ENCODE measurements at regions not wholly inside any gene's neighbourhood (a gene's known extent, or its start where the extent isn't known, plus 50 kb on each side); places are given as distances from the start of the nearest gene placed in this dataset.

DNA sequence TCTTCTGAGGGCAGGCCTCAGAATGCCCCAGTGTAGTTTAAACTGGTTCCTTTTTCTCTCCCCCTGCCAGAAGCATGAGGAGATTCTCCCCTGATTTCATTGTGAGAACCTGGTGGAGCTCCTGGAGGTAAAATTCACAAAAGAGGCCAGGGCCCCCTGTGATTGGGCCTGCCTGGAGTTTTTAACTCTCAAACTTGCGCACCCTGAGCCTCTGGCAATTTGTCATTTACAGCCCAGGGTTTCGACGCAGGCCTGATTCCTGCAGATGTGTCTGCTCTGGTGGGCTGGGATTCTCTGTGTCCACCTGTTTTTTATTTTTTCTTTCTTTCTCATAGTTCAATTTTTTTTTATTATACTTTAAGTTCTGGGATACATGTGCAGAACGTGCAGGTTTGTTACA lies 157.9 kb downstream of the ASB1 start:
- no peak for DNase-seq

DNA sequence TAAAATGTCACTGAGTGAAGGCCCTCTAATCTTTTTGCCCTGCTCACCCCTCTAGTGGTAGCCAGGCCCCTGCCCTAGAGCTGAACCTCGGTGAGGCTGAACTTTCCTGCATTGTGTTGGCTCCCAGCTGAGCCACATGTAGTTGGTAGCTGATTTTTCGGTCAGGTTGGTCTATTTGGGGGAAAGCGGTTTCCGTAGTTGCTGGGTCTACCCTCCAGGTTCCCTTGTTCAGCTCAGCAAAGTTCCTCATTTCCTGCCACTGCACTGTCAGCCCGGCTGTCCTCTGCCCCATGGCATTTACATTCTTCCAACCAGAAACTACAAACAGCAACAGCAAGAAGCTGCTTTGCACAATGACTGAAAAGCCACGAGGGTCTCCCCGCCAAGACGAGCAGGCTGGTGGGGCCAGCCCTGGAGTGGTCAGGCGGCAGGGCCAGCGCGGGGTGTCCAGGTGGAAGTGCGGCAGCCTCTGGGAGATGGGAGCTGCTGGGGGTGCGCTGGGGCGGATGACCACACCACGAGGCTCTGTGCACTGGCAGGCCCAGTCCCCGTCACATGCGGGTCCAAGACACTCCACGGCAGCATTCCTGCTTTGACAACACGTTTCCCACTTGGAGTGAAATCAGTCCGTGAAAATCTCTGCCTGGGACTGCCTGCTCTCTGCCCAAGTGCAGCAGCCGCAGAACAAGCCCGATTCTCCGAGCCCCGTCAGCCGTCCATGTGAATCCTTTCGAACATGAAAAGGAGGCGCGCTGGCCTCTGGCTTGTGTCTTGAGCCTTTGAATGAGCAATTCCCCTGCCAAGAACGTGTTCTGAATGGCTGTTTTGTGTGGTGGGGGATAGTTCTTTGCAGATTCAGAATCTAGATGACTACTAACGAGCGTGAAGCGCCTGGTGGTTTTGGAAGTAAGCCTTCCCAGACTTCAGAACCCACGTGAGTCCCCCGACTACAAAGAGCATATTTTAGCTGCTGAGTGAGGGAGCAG lies 159.4 kb downstream of the ASB1 start:
- DNase-seq = no peak

DNA sequence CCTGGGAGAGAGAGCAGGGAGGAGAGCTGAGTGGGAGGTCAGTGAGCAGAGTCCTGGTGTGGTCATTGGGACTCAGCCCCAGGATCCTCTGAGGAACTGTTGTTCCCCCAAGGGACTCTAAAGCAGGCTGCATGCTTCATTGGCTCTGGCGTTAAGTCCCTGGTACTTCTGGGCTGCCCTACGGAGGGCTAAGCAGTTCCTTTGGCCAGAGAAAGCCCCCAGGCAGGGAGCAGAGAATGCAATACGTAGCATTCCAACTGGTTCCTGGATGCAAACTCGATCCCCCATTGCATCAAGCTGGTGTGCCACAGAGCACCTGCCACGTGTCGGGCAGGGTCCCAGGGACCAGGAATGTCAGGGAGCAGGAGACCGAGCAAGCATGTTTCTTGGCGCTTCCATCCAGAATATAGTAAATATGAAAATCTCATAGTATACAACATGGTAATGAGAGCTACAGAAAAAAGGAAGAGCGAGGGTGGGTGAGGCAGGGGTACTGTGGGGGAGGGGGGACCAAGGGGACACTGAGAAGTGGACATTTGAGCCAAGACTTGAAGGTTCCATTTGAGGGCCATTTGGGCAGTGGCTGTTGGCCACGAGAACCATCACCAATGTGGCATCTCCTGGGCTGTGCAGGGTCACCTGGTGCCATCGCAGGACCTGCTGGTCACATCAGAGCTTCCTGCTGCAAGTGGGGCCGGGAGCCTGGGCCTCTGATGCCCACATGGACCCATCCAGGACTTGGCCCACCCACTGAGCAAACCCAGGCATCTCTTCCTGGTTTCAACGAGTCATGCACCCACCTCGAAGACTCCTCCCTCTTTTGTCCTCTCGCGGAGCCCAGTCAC lies 160.4 kb downstream of the ASB1 start:
- no peak for DNase-seq

DNA sequence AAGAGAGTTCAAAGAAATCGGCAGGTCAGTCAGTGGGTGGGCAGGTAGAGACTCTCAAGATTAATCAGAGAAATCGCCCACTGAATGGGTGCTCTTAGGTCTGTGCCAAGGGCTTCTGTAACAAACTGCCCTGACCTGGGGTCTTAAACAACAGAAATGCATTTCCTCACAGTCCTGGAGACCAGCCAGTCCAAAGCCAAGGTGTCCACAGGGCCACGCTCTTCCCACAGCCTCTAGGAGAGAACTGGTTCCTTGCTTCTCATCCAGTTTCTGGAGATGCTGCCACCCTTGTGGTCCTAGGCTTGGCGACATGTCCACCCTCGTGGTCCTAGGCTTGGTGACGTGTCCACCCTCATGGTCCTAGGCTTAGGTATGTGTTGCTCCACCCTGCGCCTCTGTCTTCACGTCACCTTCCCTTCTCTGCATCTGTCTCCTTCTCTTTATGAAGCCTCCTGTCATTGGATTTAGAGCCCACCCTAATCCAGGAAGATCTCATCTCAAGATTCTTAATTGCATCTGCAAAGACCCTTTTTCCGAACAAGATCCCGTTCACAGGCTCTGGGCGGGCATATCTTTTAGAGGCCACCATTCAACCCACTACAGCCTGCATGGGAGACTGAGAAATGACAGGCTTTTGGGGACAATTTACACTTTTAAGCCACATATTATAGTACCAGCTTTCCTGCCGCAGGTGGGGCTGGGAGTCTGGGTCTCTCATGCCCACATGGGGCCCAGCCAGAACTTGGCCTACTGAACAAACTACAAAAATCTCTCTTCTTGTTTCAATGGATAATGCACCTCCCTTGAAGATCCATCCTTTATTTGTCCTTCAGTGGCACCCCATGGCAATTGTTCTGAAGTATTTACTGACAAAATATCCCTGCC lies 161.3 kb downstream of the ASB1 start:
- no peak for DNase-seq

DNA sequence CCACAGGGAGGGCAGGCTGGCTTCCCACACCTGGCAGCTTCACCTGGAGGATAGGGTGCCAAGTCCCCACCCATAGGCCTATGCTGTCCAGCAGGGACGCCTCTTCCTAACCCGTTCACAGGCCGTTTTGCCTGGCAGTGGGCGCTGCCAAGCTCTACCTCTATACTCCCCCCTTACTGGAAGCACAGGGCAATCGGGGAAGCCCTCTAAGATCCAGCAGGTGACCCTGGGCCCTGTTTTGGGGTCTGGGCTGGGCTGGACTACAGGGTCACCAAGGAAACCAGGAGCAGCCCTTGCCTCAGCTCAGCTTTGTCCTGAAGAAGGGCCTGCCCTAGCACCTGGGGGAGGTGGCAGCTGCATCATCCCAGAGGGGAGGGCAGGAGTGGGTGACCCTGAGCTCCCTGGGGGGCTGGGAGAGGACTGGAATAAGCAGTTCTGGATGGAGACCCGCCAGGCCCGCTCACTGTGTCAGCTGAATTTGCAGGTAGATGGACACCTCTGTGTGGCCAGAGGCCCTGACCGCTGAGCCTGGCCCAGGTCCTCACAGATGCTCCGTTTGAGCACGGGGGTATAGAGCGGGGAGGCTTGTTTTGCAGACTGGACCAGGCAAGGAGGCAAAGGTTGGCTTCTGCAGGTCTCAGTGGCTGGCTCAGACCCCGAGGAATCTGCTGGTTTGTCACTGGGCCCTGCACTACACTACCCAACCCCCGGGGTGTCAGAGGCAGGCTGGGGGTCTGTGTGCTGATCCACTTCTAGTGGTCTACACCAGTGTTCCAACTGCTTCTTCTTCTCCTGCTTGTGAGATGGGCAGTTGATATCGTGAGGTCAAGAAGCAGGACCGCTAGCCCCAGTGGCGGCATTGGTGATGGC lies 163.1 kb downstream of the ASB1 start:
- no peak for DNase-seq

DNA sequence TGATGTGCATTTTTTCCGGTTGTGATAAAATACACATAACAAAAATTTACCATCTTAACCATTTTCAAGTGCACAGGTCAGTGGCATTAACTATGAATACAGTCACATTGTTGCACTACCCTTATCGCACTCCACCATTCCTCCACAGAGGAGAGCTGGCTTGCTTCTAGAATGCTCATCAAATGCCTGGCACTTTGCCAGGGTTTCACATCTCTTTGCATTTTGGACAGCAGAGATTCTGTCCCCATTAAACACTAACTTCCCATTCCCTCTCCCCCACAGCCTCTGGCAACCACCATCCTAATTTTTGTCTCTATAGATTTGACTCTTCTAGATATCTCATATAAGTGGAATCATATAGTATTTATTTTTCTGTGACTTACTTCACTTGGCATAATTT lies 165.0 kb downstream of the ASB1 start:
- no peak for DNase-seq

DNA sequence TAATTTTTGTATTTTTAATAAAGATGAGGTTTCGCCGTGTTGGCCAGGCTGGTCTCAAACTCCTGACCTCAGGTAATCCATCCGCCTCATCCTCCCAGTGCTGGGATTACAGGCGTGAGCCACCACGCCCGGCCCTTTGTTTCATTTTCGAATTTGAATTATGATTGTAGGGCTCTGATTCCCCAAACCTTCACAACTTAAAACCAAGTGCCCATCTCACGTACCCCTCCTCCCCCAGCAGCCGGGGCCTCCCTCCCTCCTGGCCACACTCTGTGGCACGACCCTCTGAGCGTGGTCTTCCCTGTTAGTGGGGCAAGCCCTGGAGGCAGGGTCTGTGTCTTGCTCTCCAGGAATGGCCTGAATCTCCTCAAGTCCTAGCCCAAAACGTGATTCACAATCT lies 166.5 kb downstream of the ASB1 start:
- DNase-seq = no peak

DNA sequence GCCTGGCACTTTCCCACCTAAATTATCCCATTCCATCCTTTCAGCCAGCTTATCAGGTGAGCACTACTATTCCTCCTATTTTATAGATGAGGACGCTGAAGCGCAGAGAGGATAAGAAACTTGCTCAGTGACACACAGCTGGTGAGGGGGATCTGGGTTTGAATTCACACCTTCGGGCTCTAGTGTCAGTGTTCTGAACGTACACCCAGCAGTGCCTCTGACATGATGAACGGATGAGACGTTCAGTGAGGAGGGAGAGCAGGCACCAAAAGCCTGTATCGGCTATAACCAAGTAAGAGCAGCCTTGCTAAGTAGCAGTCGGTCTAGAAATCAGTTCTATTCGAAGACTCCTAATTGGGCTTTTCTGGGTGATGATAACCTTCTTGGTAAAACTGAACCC lies 167.0 kb downstream of the ASB1 start:
- DNase-seq = no peak

DNA sequence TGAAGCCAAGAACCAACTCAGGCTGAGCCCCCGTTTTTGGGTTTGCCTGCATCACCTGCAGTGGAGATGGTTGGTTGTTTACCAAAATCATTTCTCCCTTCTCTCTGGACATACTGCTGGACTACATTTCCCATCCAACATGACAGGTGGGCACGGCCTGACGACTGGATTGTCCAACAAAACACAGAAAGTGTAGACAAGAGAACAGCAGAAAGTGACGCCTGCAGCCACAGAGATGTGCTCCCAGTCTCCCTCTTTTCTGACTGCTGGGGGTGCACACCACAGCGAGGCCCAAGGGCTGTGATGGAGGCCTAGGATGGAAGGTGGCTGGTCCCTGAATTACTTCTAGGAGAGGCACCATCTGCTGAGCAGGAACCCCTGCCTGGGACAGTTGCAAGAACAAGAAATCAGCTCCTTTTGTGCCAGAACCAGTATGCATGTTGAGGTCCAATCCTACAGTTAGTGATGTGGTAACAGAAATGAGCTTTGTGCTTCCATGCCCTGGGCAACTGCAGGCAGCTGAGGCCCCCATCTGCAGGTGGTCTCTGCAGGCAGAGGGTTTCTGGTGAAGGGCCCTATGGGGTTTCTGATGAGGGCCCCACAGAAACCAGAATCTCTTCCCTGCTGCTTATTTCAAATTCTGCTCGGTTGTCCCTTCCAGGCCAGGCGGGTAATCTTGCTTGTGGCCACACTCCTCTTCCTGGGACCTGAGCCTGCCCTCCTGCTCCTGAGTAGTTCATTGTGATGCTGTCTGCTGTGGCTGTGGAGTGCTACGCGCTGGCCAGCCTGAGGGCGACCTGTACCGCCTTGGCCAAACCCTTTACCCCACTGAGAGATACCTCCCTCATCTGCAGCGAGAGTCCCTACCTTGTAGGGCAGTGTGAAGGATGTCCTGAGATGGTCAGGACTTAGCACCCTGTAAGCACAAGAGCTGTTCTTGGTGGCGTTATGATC lies 168.3 kb downstream of the ASB1 start:
- DNase-seq = no peak

DNA sequence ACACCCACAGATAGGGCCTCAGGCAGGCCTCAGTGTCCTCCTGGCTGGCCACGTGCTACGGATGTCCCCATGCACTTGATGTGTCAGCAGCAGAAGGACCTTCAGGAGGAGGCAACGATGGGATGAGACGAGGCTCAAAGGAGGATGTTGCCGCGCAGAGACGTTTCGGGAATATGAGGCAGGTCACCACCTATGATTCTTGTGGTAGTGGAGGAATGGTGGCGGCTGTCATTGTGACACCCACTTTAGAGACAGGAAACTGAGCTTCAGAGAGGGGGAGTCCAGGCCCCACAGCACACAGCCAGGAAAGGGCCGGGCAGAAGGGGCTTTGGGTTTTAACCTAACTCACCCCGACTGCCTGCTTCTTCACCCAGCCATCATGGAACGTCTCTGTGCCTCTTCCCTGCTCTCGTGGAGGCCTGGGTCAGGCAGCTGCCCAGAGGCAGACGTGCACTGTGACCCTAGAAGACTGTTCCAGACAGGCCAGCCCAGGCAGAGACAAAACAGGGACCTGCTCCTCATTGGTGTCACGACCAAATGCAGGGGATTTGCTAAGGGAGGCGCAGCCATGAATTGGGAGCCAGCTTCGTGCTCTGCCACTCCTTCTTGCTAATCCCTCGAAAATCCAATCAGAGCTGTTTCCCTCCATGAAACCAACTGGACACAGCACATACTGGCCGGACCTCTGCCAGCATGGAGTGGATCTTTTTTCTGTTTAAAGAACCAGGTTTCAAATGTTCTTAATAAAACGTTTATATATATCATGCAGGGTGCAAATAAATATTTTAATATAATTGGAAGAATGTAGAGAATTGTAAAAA lies 169.2 kb downstream of the ASB1 start:
- DNase-seq = no peak

DNA sequence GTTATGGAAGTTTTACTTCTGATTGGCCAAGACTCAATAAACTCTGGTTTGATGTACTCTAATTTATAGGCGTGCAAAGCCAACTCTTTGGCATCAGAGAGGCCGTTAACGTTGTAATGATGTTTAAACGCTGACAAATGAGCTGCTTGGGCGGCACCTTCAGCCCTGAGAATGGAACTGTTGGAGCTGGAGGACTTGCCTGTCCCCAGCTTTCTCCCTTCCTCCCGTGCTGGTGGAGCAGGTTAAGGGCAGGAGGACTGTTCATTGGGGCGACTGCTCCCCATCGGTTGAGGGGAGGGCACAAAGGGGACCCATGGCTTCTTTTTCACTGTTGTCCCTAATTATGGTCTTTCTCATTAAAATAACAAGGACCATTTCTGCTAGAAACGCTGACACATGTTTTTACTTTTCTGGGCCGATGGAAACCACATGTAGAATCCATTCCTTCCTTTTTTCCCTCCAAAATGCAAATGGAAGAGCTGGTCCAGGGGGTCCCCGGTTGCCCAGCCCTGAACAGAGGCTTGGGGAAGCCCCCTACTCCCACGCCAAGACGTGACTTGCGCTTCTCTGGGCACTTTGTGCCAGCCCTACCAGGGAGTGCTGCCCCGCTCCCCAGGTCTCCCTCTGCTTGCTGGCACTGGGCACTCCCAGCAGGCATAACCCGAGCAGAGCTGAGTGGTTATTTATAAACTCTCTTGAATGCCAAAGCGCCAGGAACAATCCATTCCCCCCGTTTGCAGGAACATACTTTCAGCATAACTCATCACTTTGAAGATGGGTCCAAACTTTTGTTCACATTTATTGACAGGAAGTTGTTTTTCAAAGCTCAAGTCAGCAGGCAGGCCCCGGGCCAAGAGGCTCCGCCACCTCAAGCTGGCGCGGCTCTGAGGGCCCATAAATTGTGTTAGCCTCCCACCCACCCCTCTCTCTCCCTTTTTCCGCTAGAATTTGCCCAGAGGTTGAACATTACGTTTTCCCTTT lies 170.1 kb downstream of the ASB1 start:
- DNase-seq = no peak

DNA sequence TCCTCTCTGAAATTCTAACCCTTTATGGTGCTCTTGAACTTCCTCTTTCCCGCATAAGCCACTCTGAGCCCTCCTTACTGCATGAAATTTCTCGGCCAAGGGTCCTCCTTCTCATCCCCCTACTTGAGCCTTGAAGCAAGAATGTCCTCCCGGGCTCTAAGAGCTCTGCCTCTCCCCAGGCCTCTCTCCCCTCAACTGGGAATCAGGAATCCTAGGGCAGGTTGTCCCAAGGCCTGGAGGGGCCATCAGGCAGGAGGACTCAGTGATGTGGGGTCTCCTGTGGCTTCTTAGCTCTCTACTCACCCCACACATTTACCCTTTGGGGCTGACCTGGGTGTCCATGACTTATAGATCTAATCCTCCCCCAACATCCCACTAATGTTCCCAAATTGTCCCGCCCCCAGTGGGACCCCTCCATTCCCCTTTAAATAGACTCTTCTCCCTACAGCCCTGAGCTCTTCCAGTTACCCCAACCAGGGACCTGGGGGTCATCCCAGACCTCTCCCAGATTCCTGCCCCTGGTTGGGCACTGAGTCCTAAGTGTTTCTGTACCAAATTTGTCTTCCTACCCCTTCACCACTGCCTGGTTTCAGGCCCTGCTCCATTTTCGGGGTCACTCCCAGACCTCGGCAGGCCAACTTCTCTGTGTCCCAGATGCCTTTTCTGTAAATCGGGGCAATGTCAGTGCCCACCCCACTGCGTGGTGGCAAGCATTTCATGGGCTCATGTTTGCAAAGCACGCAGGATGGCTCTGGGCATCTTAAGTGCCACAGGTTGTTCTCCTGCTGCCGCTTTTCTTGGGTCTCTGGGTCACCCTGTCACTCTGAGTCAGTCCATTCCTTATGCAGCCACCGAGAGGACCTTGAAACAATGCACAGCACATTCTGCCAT lies 171.2 kb downstream of the ASB1 start:
- DNase-seq = no peak

DNA sequence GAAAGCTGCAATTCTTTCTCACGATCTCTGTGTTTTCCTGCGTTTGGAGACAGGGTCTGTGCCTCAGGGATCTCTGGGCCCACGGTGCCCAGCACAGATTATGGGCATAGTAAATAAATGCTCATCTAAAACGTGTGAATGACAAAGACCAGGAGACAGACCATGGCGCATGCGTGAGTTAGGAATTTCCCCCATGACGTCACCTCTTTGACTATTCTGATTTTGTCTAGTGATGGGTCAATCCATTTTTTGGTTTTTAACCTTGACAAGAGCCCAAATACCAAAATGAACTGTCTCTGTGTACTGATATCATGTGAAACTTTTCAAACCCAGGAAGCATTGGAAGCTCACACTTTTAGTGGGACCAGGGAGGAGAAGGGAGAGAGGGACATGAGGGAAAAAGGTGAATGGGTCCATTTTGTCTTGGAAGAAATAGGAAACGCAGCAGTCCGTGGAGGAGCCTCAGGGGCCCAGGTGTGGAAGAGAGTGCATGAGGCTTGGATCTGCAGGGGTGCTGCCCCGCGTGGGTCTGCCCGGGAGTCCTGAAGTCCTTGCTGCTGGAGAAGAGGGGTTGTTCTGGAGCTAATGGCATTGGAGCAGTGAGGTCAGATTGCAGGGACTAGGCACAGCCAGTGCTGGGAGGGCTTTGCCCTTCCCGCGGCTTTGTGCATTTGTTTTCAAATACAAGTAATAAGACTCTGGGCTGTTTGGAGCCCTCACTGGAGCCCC lies 172.2 kb downstream of the ASB1 start:
- DNase-seq = no peak

DNA sequence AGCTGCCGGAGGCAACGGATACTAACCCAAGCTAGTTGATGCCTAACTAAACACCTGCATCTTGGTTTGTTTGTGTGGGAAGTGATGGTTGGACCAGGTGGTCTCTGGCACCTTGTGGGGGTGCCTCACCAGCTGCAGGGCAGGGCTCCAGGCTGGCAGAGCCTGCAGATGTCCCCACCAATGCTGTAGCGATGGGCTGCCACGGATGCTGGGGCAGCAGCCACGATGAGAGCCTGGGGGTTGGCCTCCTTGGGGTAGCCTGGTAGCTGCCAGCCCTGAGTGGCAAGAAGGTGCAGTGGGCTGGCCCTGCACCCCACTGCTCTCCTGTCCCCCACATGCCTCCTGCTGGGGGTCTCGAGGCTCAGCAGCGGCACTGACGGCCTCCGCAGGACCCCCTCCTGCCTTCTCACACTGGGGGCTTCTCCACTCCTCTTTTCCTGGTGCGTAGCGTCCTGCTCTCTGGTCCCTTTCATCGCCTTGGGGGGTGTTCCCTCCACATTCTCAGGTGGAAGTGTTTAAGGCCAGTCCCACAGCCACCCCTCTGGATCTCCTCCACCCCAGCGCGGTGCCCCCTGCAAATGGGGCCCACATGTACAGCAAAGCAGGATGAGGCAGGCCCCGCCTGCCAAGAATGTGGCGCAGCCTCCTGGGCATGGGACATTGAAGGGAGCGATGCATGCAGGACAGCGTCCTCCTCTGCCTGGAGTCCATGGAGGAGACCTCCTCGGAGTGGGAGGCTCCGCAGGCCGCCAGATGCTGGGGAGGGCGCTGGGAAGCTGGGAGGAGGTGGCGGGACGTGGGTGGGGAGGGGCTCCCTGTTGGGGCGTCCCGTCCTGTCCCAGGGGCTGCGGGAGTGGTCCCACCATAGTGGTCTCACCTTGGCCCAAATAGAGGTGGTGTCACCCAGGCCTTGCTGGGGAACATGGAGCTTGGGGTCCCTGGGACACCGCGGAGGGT lies 173.1 kb downstream of the ASB1 start:
- DNase-seq = no peak
